GM21786 (cell line): ENCODE measurements at regions not wholly inside any gene's neighbourhood (a gene's known extent, or its start where the extent isn't known, plus 50 kb on each side); places are given as distances from the start of the nearest gene placed in this dataset.

ENCODE experiments used
- ATAC-seq: cut with Tn5 transposase; IDR thresholded peaks from one replicate; pipeline ENCODE4 v1.9.1; 2021; ENCODE audit not compliant: unreplicated experiment

- ATAC-seq = no peak
These were observed 577.8 kb upstream of the NXPH2 start for GRCh38 chr2:139357972-139358371.

- ATAC-seq = no peak
These were observed 574.3 kb upstream of the NXPH2 start for GRCh38 chr2:139354518-139354917.

- ATAC-seq = no peak
These were observed 573.7 kb upstream of the NXPH2 start for GRCh38 chr2:139353874-139354273.

GRCh38 chr2:139317259-139317658 is 537.1 kb upstream of the NXPH2 start:
- no peak for ATAC-seq

GRCh38 chr2:139314059-139314458 is 533.9 kb upstream of the NXPH2 start:
- ATAC-seq = no peak

GRCh38 chr2:139296672-139297209 is 516.6 kb upstream of the NXPH2 start:
- no peak for ATAC-seq

GRCh38 chr2:139293992-139294548 is 513.9 kb upstream of the NXPH2 start:
- no peak for ATAC-seq

- ATAC-seq = no peak
These were observed 500.9 kb upstream of the NXPH2 start for GRCh38 chr2:139281124-139281523.

GRCh38 chr2:139271879-139272278 is 491.7 kb upstream of the NXPH2 start:
- ATAC-seq = no peak

GRCh38 chr2:139271149-139271548 is 491.0 kb upstream of the NXPH2 start:
- no peak for ATAC-seq

- no peak for ATAC-seq
These were observed 479.9 kb upstream of the NXPH2 start for GRCh38 chr2:139260052-139260430.

- ATAC-seq = no peak
These were observed 479.3 kb upstream of the NXPH2 start for GRCh38 chr2:139259422-139260051.

- no peak for ATAC-seq
These were observed 461.1 kb upstream of the NXPH2 start for GRCh38 chr2:139241286-139241685.

- no peak for ATAC-seq
These were observed 456.8 kb upstream of the NXPH2 start for GRCh38 chr2:139237023-139237422.

GRCh38 chr2:139230881-139231280 is 450.7 kb upstream of the NXPH2 start:
- ATAC-seq = no peak

GRCh38 chr2:139228276-139228675 is 448.1 kb upstream of the NXPH2 start:
- ATAC-seq = no peak

GRCh38 chr2:139225961-139226360 is 445.8 kb upstream of the NXPH2 start:
- ATAC-seq = no peak

- ATAC-seq = no peak
These were observed 438.0 kb upstream of the NXPH2 start for GRCh38 chr2:139218181-139218580.

- no peak for ATAC-seq
These were observed 437.5 kb upstream of the NXPH2 start for GRCh38 chr2:139217641-139218040.

GRCh38 chr2:139216435-139216834 is 436.2 kb upstream of the NXPH2 start:
- ATAC-seq = no peak

- ATAC-seq = no peak
These were observed 434.6 kb upstream of the NXPH2 start for GRCh38 chr2:139214801-139215200.

- no peak for ATAC-seq
These were observed 429.4 kb upstream of the NXPH2 start for GRCh38 chr2:139209586-139209985.

- ATAC-seq = no peak
These were observed 421.3 kb upstream of the NXPH2 start for GRCh38 chr2:139201516-139201915.
